B cell (primary cell): ENCODE measurements at regions not wholly inside any gene's neighbourhood (a gene's known extent, or its start where the extent isn't known, plus 50 kb on each side); places are given as distances from the start of the nearest gene placed in this dataset.

ENCODE experiments used
- ATAC-seq: fragments of 200-7000 bp; cut with Tn5 transposase; one replicate; pipeline ENCODE4 v1.10.0; 2021; ENCODE audit warnings: low read depth, mild to moderate bottlenecking, moderate number of reproducible peaks, moderate library complexity
- CTCF ChIA-PET: fragments of 350-600 bp; sonication (Branson Sonifier 250); formaldehyde crosslinking; loops from one replicate; lab custom pipeline; 2021; ENCODE audit warnings: antibody characterized with exemption, inconsistent platforms; lab: Charles Lee
- POLR2A ChIA-PET: fragments of 350-600 bp; sonication (Branson Sonifier 250); formaldehyde crosslinking; loops from one replicate; lab custom pipeline; 2021; ENCODE audit warnings: antibody characterized with exemption; lab: Charles Lee
- DNase-seq: peaks from one replicate; pipeline ENCODE4 v3.0.0; 2013
- H2AFZ ChIP-seq: 2 replicates; pipeline ENCODE4 v1.6.1; 2012; ENCODE audit warnings: mild to moderate bottlenecking, low read depth, low read length; ENCODE audit not compliant: insufficient read depth, poor library complexity, severe bottlenecking
- H3K27ac ChIP-seq, 2 donors: 1 replicate in 1 of 2; 2 replicates in 1 of 2; pipeline ENCODE4 v1.5.1; 2012 to 2013; ENCODE audit warnings: low read length in 2 of 2, mild to moderate bottlenecking in 2 of 2, moderate library complexity in 1 of 2
- H3K27me3 ChIP-seq, 4 experiments: fragments of 200-600 bp in 1 of 4; sonication (generic) in 1 of 4; replicated peaks in 1 of 4; 1 replicate in 2 of 4; 2 replicates in 2 of 4; pipeline versions ENCODE4 v1.6.1 to v1.7.0; 2013 to 2016; ENCODE audit warnings: low read length in 3 of 4, mild to moderate bottlenecking in 2 of 4, mixed read lengths in 1 of 4, moderate library complexity in 1 of 4; ENCODE audit not compliant: insufficient read depth in 4 of 4, control insufficient read depth in 3 of 4; ENCODE audit errors: control extremely low read depth in 1 of 4
- H3K36me3 ChIP-seq, 2 experiments: replicated peaks in 1 of 2; 1 replicate in 1 of 2; 2 replicates in 1 of 2; pipeline versions ENCODE4 v1.6.1 to v1.7.1; 2013; ENCODE audit warnings: low read length in 1 of 2; ENCODE audit not compliant: insufficient read depth in 2 of 2, control insufficient read depth in 1 of 2; ENCODE audit errors: control extremely low read depth in 1 of 2, extremely low read depth in 1 of 2
- H3K4me1 ChIP-seq, 2 donors: fragments of 200-600 bp in 1 of 2; sonication (generic) in 1 of 2; 1 replicate in 1 of 2; 2 replicates in 1 of 2; pipeline versions ENCODE4 v1.5.1 to v1.6.1; 2013 to 2017; ENCODE audit warnings: low read length in 2 of 2; ENCODE audit not compliant: control insufficient read depth in 2 of 2, insufficient read depth in 2 of 2
- H3K4me2 ChIP-seq: replicated peaks from 2 replicates; pipeline ENCODE3; 2012; ENCODE audit warnings: mild to moderate bottlenecking, low read depth, low read length; ENCODE audit not compliant: poor library complexity, severe bottlenecking
- H3K4me3 ChIP-seq, 5 experiments: fragments of 200-600 bp in 1 of 5; sonication (generic) in 1 of 5; 1 replicate in 3 of 5; 2 replicates in 2 of 5; pipeline versions ENCODE4 v1.5.1 to v1.7.0; 2011 to 2016; ENCODE audit warnings: low read length in 4 of 5, mild to moderate bottlenecking in 4 of 5, low read depth in 2 of 5, control low read depth in 1 of 5, moderate library complexity in 1 of 5; ENCODE audit not compliant: insufficient read depth in 1 of 5; ENCODE audit errors: control extremely low read depth in 1 of 5, extremely low read depth in 1 of 5
- H3K79me2 ChIP-seq: fragments of 200-600 bp; sonication (generic); one replicate; pipeline ENCODE4 v1.6.0; 2016; ENCODE audit warnings: low read length; ENCODE audit not compliant: control insufficient read depth, insufficient read depth
- H3K9ac ChIP-seq: fragments of 200-600 bp; sonication (generic); 2 replicates; pipeline ENCODE4 v1.6.1; 2017; ENCODE audit warnings: mild to moderate bottlenecking, low read length, moderate library complexity
- H3K9me3 ChIP-seq, 3 donors: one replicate each; pipeline versions ENCODE4 v1.6.1 to v1.7.1; 2013; ENCODE audit warnings: low read length in 2 of 3; ENCODE audit not compliant: control insufficient read depth in 2 of 3, insufficient read depth in 1 of 3; ENCODE audit errors: control extremely low read depth in 1 of 3
- H4K20me1 ChIP-seq: 2 replicates; pipeline ENCODE4 v1.6.0; 2012; ENCODE audit warnings: mild to moderate bottlenecking, low read length; ENCODE audit not compliant: insufficient read depth, control insufficient read depth, poor library complexity, severe bottlenecking
- H3K27ac Mint-ChIP-seq: one replicate; pipeline ENCODE4 v1.8.0; 2021; ENCODE audit warnings: mixed read lengths
- H3K27me3 Mint-ChIP-seq: one replicate; pipeline ENCODE4 v1.8.0; 2021; ENCODE audit warnings: mixed read lengths
- H3K4me1 Mint-ChIP-seq: one replicate; pipeline ENCODE4 v1.8.0; 2021; ENCODE audit warnings: mixed read lengths
- H3K4me3 Mint-ChIP-seq: one replicate; pipeline ENCODE4 v1.8.0; 2021; ENCODE audit warnings: mixed read lengths
- H3K9me3 Mint-ChIP-seq: one replicate; pipeline ENCODE4 v1.8.0; 2022; ENCODE audit warnings: mixed read lengths; ENCODE audit not compliant: insufficient read depth
- CTCF ChIP-seq: fragments of 200-600 bp; IDR thresholded peaks from one replicate; pipeline ENCODE4 v1.8.0; 2022; ENCODE audit warnings: antibody characterized with exemption, mild to moderate bottlenecking
- EZH2 ChIP-seq: IDR thresholded peaks from 2 replicates; pipeline ENCODE4 v1.6.1; 2012; ENCODE audit warnings: borderline replicate concordance, low read depth, mild to moderate bottlenecking, moderate library complexity, low read length; ENCODE audit not compliant: insufficient read depth, poor library complexity, severe bottlenecking
- WGBS: methylation state at CpG from one replicate; pipeline ENCODE4 v1.1.5; 2013; ENCODE audit warnings: missing lambda C conversion rate; ENCODE audit not compliant: insufficient coverage; 5-methylcytosine and 5-hydroxymethylcytosine counted together
- intact Hi-C: fragments of 100-400 bp; cut with micrococcal nuclease; formaldehyde crosslinking; loops from one replicate; pipeline ENCODE4 v1.10.0; 2022

DNA sequence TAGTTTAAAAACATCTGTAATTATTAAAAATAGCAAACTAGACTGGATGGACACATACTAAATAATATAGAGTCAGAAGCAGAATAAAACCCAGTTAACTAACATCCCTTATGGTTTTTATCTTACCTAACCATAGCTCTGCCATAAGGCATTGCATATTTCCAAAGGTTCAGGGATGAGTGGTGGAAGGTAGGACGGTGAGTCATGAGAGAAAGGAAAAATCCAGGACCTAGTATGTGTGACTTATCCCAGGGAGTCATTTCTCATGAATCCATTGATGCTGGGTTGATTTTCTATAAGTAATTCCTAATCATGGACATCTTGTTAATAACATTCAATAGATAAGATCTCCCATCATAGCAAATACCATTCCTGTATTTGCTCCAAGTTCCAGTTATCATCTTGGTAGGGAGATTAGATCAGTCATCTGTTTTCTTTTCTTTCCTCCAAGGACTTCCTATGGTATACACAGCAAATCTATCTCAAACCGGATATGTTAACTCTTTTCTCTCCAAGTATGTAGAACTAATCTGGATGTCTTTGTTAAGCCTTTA, 490.7 kb upstream of the B3GALT2 start:
- Histone ChIP-seq H3K9ac (no peak overlapping the region), H4K20me1 (no peaks in the 10 kb centered on the region), H2AFZ (no peak overlapping the region), H3K36me3 (no peaks in the 10 kb centered on the region), H3K79me2 (no peaks in the 10 kb centered on the region), H3K4me3 (no peak overlapping the region), H3K4me2 (no peak overlapping the region), H3K4me1 (no peaks in the 10 kb centered on the region), H3K27me3 (no peaks in the 10 kb centered on the region), H3K27ac (no peak overlapping the region), H3K9me3 (no peaks in the 10 kb centered on the region)
- ChIA-PET POLR2A (interaction anchor here (0.5 kb wide), 1 partner anchor 551 kb away, joined by 4 read pairs; no protein-coding TSS in a partner anchor), CTCF (no interaction called here)
- intact Hi-C loops, result no loop called here
- no peak overlapping the region for H3K27ac Mint-ChIP-seq
- DNase-seq (no peak), ATAC-seq (no peak)
- H3K4me3 Mint-ChIP-seq, result no peak overlapping the region
- no peak for TF ChIP-seq EZH2
- no CpG with 5 or more reads among the region's 2 CpGs for WGBS
- H3K9me3 Mint-ChIP-seq, result no peaks in the 10 kb centered on the region
- H3K4me1 Mint-ChIP-seq, result no peaks in the 10 kb centered on the region
- peaks cover 5% of the 10 kb centered on the region for H3K27me3 Mint-ChIP-seq

DNA sequence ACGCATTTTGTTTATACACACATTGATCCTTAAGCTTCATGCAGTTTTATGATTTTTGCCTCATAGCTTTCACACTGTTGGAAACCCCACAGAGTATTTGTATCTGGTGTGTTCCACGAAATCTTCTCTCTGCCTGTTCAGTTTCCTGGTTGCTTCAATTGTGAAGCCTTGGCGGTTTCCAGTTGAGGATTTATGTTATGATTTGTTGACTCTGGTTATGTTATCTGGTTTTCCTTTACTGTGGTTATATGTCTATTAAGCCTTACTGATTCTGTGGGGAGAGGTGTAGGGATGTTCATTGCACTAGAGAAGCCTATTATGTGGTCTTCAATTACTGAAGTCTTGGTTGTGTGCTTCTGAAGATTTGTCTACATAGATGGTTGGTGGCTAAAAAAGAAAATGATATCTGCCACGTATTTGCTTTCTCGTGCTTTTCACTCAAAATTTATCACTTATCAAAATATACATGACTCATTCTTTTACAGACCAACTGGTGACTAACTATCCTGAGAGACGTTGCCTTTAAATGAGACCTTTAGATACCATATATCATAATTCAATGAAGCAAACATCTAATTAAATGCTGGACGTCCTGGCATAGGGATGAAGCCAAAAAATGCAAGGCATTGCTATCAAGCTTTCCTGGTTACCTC, 488.0 kb upstream of the B3GALT2 start:
- Histone ChIP-seq H3K27ac (no peak overlapping the region), H3K9ac (no peak overlapping the region), H3K4me3 (no peak overlapping the region), H2AFZ (no peak overlapping the region), H4K20me1 (no peaks in the 10 kb centered on the region), H3K4me1 (no peaks in the 10 kb centered on the region), H3K4me2 (no peak overlapping the region), H3K36me3 (no peaks in the 10 kb centered on the region), H3K9me3 (no peaks in the 10 kb centered on the region), H3K79me2 (no peaks in the 10 kb centered on the region), H3K27me3 (no peaks in the 10 kb centered on the region)
- Mint-ChIP-seq H3K4me3 (no peak overlapping the region), H3K27ac (no peak overlapping the region), H3K9me3 (peaks cover 2% of the 10 kb centered on the region), H3K27me3 (peaks cover 7% of the 10 kb centered on the region), H3K4me1 (no peaks in the 10 kb centered on the region)
- WGBS, result 51% methylated on average over 5 of the region's 7 CpGs
- DNase-seq, result no peak
- ChIA-PET POLR2A (no interaction called here), CTCF (no interaction called here)
- intact Hi-C loops, result no loop called here
- no peak for ATAC-seq
- no peak for TF ChIP-seq CTCF
- TF ChIP-seq EZH2, result no peak
